GM12891 (cell line): ENCODE measurements at regions not wholly inside any gene's neighbourhood (a gene's known extent, or its start where the extent isn't known, plus 50 kb on each side); places are given as distances from the start of the nearest gene placed in this dataset.

Source experiments
- POLR2A ChIP-seq: IDR thresholded peaks from 2 replicates; pipeline ENCODE4 v1.6.1; 2011; ENCODE audit warnings: low read depth, low read length, control low read depth
- POLR2AphosphoS5 ChIP-seq: IDR thresholded peaks from 2 replicates; pipeline ENCODE4 v1.6.1; 2011; ENCODE audit warnings: low read depth, low read length, control low read depth
- TAF1 ChIP-seq: IDR thresholded peaks from 2 replicates; pipeline ENCODE4 v1.6.1; 2011; ENCODE audit warnings: low read depth, low read length, control low read depth

- no peak for TF ChIP-seq TAF1
- TF ChIP-seq POLR2A: no peak
- TF ChIP-seq POLR2AphosphoS5: no peak
These were observed 87.5 kb downstream of the CH25H start for GRCh38 chr10:89119651-89120050.
